ENCODE measurements at regions not wholly inside any gene's neighbourhood (a gene's known extent, or its start where the extent isn't known, plus 50 kb on each side); places are given as distances from the start of the nearest gene placed in this dataset.

- H3F3A ChIP-seq (ENCODE audit: low read depth): peaks cover 6% of the 10 kb centered on the region
- H3K9me3 ChIP-seq (ENCODE audit: low read depth): no peaks in the 10 kb centered on the region
- TF ChIP-seq EZH2 (IDR thresholded peaks at IDR 0.05) (no peak), EZH2phosphoT487 (IDR thresholded peaks at IDR 0.05) (no peak), CTCF (IDR thresholded peaks at IDR 0.05) (no peak)
- H3K9ac ChIP-seq: no peak overlapping the region
- no peak overlapping the region for H3K27ac ChIP-seq
- no peak overlapping the region for H2AFZ ChIP-seq (replicated peaks)
- H3K4me3 ChIP-seq: no peak overlapping the region
- H3K36me3 ChIP-seq: no peaks in the 10 kb centered on the region
- H3K27ac Mint-ChIP-seq: no peak overlapping the region
- H3K27me3 ChIP-seq: no peaks in the 10 kb centered on the region
- peaks cover 16% of the 10 kb centered on the region for H3K4me1 Mint-ChIP-seq
- no peaks in the 10 kb centered on the region for H3K79me2 ChIP-seq (ENCODE audit: low read depth)
- H3K36me3 Mint-ChIP-seq: no peaks in the 10 kb centered on the region
- peaks cover 5% of the 10 kb centered on the region for H3K9me3 Mint-ChIP-seq
- H3K4me3 Mint-ChIP-seq: no peak overlapping the region
- H4K20me1 ChIP-seq (ENCODE audit: low read depth): no peaks in the 10 kb centered on the region
- DNase-seq (ENCODE audit: low spot score): no peak
- H3K4me2 ChIP-seq: no peak overlapping the region
- peaks cover 16% of the 10 kb centered on the region for H3K4me1 ChIP-seq
- H3K27me3 Mint-ChIP-seq (ENCODE audit: insufficient read depth, low read depth): no peaks in the 10 kb centered on the region
These were observed 77.0 kb upstream of the ENPP6 start for GRCh38 chr4:184294606-184295133.

- Histone ChIP-seq H3K27me3 (no peaks in the 10 kb centered on the region), H3F3A (ENCODE audit: low read depth) (peaks cover 6% of the 10 kb centered on the region), H3K4me2 (no peak overlapping the region), H3K27ac (no peak overlapping the region), H3K4me3 (no peak overlapping the region), H3K36me3 (no peaks in the 10 kb centered on the region), H4K20me1 (ENCODE audit: low read depth) (no peaks in the 10 kb centered on the region), H3K9me3 (ENCODE audit: low read depth) (no peaks in the 10 kb centered on the region), H3K4me1 (peaks cover 12% of the 10 kb centered on the region), H2AFZ (replicated peaks) (no peak overlapping the region), H3K9ac (no peak overlapping the region), H3K79me2 (ENCODE audit: low read depth) (no peaks in the 10 kb centered on the region)
- TF ChIP-seq CTCF (IDR thresholded peaks at IDR 0.05) (no peak), EZH2 (IDR thresholded peaks at IDR 0.05) (no peak), EZH2phosphoT487 (IDR thresholded peaks at IDR 0.05) (no peak)
- no peak for DNase-seq (ENCODE audit: low spot score)
- peaks cover 5% of the 10 kb centered on the region for H3K9me3 Mint-ChIP-seq
- H3K36me3 Mint-ChIP-seq: no peaks in the 10 kb centered on the region
- H3K27me3 Mint-ChIP-seq (ENCODE audit: insufficient read depth, low read depth): no peaks in the 10 kb centered on the region
- H3K4me3 Mint-ChIP-seq: no peak overlapping the region
- H3K27ac Mint-ChIP-seq: no peak overlapping the region
- H3K4me1 Mint-ChIP-seq: peaks cover 15% of the 10 kb centered on the region
These were observed 75.9 kb upstream of the ENPP6 start for GRCh38 chr4:184293552-184293951.

- no peak overlapping the region for H3K9ac ChIP-seq
- H3K4me3 ChIP-seq: no peak overlapping the region
- no peak overlapping the region for H3K27ac ChIP-seq
- no peak for TF ChIP-seq EZH2 (IDR thresholded peaks at IDR 0.05)
- no peak for TF ChIP-seq CTCF (IDR thresholded peaks at IDR 0.05)
- TF ChIP-seq EZH2phosphoT487 (IDR thresholded peaks at IDR 0.05): no peak
- no peaks in the 10 kb centered on the region for H3K36me3 ChIP-seq
- Mint-ChIP-seq H3K36me3 (no peaks in the 10 kb centered on the region), H3K4me3 (no peak overlapping the region), H3K4me1 (peaks cover 15% of the 10 kb centered on the region), H3K9me3 (peaks cover 5% of the 10 kb centered on the region), H3K27ac (no peak overlapping the region), H3K27me3 (ENCODE audit: insufficient read depth, low read depth) (no peaks in the 10 kb centered on the region)
- no peaks in the 10 kb centered on the region for H3K9me3 ChIP-seq (ENCODE audit: low read depth)
- H2AFZ ChIP-seq (replicated peaks): no peak overlapping the region
- H4K20me1 ChIP-seq (ENCODE audit: low read depth): no peaks in the 10 kb centered on the region
- H3F3A ChIP-seq (ENCODE audit: low read depth): no peaks in the 10 kb centered on the region
- H3K79me2 ChIP-seq (ENCODE audit: low read depth): no peaks in the 10 kb centered on the region
- H3K4me1 ChIP-seq: peaks cover 5% of the 10 kb centered on the region
- no peak overlapping the region for H3K4me2 ChIP-seq
- DNase-seq (ENCODE audit: low spot score): no peak
- H3K27me3 ChIP-seq: no peaks in the 10 kb centered on the region
These were observed 75.2 kb upstream of the ENPP6 start for GRCh38 chr4:184292877-184293276.

All from neural progenitor cell (in vitro differentiated cells).